HG03175 (cell line): ENCODE measurements at regions not wholly inside any gene's neighbourhood (a gene's known extent, or its start where the extent isn't known, plus 50 kb on each side); places are given as distances from the start of the nearest gene placed in this dataset.
"Not testable (repeated sequence)": the region's sequence is repeated elsewhere in the genome, so short reads cannot be mapped to it uniquely, and the experiment has no call there.

Source experiments
- ATAC-seq: cut with Tn5 transposase; IDR thresholded peaks from one replicate; pipeline ENCODE4 v1.9.1; 2021; ENCODE audit warnings: mild to moderate bottlenecking, moderate library complexity; ENCODE audit not compliant: unreplicated experiment

DNA sequence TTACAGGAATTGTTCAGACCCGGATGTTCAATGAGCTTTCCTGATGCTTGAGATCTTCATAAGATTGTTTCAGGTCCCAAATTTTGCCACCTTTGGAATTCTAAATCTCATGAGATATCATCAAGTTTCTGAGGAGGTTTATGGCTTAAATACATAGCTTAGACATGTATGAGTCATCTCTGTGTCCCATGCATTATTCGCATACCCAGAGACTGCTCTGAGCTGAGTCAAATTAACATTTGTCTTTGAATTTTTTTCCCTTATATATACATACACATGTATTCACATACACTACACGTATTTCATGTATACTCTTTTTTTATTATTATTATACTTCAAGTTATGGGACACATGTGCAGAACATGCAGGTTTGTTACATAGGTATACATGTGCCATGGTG lies 744.6 kb downstream of the BRINP1 start:
- ATAC-seq: no peak

DNA sequence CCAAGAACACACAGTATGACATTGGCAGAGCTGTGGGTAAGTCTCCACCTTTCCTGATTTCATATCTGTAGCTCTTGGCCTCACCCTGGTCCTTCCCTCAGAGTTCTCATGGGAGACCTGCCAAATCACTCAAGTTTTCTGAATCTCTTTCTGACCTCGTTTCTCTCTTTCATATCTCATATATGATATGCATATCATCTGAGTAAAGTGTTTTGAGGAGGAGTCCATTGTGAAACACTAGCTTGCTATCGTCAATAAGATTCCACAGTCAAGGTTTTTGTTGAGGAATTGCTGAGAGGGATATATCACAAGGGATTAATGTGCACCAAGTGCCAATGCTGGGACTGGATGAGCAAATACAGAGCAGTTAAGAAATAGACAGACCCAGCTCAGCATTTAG lies 739.2 kb downstream of the BRINP1 start:
- ATAC-seq: no peak

DNA sequence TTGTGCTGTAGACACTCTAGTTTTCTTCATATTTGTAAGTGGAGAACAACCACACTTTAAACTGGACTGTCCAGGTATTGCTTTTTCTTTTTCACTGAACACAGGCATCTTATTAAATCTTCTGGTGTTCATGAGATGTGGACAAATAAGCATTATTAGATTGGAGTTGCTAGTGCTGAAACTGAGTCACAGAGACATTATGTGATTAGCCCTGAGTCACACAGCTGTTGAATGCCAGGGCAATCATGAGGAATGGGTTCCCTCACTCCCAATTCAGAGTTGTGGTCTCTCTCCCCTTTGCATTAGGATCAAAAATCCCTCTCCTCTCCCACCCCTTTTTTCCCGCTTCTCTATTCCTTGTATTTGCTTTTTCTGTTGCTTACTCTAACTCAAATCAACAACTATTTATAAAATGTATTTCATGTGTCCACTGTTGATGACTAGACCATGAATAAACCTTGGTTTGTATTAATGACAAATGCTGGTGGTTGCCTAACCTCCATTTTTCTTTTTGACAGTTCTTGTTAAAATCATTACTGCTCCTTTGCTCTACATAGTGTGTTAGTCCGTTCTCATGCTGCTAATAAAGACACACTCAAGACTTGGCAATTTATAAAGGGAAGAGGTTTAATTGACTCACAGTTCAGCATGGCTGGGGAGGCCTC lies 738.2 kb downstream of the BRINP1 start:
- ATAC-seq: no peak

DNA sequence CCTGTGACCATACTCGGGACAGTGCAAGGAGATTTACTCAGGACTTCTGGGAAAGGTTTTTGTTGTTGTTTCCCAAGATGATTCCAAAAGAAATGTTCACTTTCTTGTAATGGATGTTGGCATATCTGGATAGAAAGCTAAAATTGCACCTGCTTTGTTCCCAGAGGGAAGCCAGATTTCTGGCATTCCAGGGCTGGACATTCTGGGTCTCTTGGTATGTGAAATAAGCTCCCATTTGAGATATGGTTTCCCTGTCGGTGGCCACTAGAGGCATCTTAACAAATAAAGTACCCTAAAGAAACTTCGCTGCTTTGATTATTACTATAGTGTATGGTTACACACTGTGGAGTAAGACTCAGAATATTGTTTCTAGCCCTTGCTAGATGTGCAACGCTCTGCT lies 737.3 kb downstream of the BRINP1 start:
- no peak for ATAC-seq

DNA sequence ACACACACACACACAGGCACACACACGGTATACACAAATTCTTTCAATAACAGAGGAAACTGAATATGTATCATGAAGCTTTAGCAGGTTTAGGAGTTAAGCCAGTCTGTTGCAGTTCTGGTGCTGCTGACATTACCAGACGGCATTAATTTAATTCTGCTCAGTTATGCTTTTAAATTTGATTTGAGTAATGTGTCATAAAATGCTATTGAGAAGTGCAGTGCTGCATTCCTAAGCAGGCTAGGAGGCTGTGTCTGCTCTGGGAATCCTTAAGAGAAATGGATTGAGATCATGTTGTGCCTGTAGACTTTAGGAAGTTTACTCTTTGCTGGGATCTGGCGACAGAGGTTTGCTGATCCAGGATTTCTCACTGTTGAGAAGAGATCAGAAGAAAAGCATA lies 733.8 kb downstream of the BRINP1 start:
- ATAC-seq: no peak

DNA sequence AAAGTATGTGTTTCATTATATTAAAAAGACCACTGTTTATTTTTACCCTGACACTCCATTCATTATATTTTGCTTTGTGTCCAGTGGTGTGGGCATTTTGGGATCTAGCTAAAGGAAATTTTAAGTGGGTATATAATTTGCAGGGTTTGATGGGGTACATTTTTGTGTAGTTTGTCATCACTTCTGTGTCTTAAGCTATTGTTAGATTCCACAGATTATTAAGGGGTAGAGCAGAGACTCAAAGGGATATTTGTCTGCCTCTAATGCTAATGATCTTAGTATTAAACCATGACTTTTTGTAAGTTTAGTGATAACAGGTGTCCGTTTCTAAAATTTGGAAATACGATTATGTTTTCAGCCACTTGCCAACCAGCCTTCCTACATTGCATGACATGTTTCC lies 731.6 kb downstream of the BRINP1 start:
- no peak for ATAC-seq

DNA sequence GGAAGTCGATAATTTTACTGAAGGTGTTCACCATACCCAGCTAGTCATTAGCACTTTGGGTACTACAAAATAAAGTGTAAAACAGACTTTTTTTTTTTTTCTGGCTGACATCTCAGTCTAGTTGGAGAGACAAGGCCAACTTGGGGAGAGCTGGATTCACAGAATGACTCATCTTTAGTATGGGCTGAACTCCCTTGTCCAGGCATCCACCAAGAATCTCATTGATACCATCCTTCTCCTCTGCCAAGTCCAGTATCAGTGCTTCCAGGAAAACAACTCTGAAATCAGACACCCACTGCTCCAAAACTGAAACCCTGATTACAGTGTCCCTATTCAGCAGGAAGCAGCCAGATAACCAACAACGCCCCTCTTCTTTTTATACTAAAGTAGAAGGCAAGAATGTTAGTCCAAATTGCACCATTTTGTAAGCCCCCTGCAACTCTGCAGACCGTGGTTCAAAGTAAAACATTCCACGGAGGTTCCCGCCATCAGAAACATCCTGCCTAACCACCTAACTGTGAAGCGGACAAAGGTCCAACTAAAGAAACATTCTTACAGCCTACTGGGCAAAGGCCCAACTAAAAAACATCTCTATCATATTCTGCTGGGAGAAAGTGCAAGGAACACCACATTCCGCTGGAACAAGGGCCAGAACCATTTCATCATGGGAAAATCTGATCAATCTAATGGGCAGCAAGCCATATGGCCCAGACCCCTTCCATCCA lies 728.2 kb downstream of the BRINP1 start:
- no peak for ATAC-seq

DNA sequence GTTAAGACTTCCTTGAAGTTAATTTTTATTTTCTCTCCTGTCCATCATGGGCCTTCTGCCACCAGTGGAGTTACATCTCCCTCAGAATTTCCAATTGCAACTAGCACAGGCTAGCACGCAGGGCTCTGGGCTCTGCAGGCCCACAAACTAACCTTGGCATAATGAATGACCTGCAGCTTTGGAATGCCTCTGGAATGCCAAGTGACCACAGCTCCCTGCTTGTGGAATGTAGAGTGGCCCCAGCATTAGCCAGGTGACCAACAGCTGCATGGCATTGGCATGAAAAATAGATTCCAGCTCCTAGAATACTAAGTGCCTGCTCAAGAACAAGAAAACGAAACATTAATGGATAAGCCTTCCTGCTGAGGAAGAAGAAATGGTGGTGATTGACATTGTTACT lies 726.1 kb downstream of the BRINP1 start:
- ATAC-seq: no peak

DNA sequence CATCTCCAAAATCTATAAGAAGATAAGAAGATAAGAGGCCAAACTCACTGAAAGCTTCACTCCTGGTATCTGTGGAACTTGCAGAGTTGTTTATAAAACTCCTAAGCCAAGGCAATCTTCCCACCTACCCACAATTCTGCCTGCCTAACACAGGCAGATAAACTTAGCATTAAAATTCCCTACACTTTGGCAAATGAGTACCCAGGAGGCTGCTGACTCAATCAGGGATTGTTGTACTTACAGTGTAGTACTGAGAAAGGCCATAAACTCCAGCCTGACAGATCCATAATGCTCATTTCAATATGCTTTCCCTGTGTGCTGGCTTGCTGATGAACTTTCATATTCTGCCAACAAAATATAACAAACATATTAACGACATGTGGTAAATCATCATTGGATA lies 725.2 kb downstream of the BRINP1 start:
- ATAC-seq: no peak

DNA sequence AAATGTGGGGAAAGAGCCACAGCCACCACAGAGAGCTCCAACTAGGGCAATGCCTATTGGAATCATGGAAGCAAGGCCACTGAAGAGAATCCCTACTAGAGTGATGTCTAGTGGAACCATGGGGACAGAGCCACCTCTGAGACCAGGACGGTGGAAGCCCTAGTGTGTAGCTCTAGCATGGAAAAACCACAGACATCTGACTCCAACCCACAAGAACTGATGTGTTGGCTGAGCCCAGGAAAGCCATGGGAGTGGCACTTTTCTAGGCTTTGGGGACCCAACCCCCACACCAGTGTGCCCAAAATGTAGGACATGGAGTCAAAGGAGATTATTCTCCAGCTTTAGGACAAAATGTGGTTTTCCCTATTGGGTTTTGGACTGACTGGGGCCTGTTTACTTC lies 721.9 kb downstream of the BRINP1 start:
- no peak for ATAC-seq

DNA sequence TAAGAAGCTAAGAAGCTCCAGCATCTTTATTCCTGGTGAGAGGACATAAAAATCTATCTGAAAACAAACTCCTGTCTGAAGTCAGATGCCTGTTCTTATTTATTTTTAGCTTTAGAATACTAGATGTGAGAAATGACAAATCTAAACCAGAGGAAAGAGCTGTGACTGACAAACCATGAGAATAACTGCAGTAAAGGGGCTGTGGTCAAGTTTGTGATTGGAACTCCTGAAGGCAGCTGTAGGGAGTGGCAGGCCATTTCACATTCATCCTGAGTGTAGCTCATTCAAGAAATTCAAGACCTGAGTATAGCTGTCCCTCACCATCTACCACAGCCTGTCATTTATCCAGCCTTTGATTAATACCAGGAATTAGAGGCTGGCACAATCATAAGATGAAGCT lies 718.8 kb downstream of the BRINP1 start:
- no peak for ATAC-seq

DNA sequence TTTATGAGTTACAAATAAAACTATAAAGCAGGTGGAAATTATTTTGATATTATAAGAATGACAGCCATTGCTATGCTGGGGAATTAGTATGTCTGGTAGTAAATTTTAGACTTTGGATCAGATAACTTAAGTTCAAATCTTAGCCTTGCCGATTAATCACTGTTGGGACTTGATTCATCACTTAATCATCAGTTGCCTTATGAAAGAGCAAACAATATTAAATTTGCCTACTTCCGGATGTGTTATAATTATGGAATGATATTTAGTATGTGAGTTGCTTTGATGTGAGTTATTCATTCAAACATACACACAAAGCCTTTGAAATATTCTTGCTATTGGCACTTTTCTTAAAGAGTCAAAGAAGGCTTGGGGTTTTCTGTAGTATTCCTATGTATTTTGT lies 717.7 kb downstream of the BRINP1 start:
- no peak for ATAC-seq

DNA sequence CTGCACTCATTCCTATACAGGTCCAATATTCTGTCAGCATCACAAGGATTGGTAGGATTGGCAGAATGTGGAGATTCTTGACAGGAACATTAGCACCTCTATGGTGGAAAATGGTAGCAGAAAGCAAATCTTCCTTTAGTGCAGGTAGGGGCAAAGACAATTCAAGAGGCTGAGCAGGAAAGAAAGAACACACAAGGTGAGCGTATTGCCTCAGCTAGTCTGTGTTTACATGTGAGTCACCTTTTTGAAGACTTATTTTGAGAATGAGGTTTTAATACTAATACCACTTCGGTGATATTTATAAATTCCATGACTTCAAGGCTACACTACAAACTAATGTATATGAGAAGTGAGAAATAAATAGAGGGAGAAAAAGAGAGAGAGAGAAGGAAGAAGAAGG lies 717.0 kb downstream of the BRINP1 start:
- no peak for ATAC-seq

DNA sequence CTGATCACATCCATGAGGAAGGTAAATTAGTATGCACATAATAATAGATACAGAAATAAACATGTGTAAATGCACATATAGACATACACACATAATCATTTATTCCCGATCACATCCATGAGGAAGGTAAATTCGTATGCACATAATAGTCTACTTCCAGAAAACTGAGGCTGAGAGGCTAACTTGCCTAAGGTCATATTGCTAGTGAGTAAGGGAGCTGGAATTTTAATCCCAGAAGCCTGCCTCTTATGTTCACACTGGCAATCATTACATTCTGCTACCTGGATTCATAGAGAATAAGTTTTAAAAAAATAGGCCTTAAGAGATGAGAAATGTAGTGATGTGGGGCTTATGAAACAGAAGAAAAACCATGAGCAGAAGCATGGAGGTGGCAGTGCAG lies 716.3 kb downstream of the BRINP1 start:
- no peak for ATAC-seq

DNA sequence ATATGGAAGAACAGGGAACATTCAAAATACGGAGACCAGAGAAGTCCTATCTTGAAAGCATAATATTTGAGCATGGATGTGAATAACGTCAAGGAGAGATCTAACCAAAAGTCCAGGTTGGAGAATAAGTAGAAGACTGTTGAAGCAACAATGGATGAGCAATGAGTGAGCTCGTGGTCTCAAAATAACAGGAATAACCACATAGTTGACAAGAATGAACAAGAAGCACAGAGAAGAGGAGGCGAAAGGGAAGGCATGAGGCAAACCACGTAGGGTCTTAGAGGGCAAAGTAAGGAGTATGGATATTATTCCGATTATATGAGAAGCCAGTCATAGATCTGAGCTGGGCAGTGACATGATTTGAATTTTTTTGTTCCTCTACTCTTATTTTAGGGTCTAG lies 710.2 kb downstream of the BRINP1 start:
- no peak for ATAC-seq

DNA sequence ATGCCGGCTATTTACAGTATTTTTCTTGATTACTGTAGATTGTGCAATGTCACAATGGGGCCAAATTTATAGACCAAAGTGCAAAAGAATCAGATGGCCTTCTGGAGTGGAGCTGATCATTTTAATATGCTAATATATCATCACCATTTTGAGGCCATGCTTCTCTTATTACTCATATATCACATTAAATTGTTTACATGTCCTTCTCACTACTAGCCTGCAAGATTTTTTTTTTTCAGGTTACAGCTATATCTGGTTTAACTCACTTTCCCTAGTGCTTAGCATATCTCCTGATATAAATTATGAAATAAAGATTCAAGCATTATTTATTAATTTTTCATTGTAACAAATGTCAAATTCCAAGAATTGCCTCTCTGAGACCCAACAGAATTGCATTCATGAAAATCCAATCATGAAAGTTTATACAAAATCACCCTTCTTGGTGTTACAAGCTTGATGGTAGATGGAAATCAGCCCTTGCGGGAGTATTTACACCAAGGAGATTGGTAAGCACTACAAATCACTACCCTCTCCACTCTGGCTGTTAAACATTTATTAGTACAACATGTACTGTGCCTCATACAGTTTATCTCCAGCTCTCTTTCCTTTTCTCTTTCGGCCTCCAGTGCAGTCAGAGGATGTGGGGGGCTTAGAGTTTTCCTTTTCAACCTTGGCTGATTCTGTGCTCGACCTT lies 703.9 kb downstream of the BRINP1 start:
- ATAC-seq: no peak

DNA sequence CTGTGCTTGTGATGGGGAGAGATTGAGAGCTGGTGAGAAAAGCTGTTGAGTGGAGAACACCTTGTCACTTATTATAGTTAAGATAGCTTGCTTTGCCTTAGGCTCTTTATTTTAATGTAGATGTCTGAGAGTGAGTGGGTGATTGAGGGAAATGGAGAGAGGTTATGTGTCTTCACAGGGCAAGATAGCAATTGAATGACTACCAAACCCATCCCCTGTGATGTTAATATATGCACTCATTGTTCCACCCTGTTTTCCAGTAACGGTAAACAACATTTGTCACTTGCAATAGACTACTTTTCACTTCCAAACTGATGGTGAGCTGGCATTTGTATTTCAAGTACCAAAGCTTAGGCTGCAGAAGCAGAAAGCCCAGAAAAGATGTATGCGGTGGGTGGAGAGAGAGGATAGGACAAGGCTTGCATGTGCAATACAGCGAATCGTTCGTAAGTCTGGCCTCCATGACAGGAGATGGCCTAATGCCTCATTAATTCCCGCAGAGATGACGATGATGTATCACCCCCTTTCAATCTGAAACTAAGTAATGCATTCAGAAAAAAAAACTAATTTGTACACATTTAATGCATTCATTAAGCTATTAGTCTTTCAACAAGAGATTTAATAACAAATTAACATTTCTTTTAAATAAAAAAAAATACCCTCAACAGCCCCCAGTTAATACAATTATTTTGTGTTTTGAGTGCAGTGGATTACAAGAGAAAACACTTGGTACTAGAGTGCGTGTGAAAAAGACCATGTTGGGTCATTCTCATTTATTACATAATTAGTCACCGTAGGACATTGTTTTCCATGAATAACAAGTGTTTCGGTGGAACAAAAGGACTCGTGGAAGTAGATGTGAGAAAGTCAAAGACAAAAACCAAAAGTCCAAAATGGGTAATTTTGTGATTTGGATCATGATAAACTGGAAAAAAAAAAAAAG lies 699.0 kb downstream of the BRINP1 start:
- ATAC-seq: no peak

DNA sequence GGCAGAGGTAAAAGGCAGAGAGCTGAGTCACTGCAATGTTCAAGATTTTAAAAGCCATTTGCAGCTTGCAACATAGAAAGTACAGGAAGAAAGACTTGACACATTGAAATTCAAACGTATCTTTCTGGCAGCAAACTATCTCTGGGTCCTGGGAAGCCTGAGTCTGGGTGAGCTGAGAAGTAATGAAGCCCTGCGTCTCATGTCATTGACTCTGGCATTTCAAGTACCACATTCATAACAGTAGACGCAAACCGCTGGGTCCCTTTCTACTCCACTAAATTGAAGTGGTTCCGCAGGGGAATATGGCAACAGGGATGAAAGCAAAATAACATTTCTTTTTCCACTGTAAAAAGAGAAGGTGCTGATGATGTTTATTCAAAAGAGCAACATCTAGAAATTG lies 694.3 kb downstream of the BRINP1 start:
- no peak for ATAC-seq

DNA sequence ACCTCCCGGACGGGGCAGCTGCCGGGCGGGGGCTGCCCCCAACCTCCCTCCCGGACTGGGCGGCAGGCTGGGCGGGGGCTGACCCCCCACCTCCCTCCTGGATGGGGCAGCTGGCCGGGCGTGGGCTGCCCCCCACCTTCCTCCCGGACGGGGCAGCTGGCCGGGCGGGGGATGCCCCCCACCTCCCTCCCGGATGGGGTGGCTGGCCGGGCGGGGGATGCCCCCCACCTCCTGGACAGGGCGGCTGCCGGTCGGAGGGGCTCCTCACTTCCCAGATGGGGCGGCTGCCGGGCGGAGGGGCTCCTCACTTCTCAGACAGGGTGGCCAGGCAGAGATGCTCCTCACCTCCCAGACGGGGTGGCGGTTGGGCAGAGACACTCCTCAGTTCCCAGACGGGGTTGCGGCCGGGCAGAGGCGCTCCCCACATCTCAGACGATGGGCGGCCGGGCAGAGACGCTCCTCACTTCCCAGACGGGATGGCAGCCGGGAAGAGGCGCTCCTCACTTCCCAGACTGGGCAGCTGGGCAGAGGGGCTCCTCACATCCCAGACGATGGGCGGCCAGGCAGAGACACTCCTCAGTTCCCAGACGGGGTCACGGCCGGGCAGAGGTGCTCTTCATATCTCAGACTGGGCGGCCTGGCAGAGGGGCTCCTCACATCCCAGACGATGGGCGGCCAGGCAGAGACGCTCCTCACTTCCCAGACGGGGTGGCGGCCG lies 691.1 kb downstream of the BRINP1 start:
- ATAC-seq: not testable (repeated sequence)

DNA sequence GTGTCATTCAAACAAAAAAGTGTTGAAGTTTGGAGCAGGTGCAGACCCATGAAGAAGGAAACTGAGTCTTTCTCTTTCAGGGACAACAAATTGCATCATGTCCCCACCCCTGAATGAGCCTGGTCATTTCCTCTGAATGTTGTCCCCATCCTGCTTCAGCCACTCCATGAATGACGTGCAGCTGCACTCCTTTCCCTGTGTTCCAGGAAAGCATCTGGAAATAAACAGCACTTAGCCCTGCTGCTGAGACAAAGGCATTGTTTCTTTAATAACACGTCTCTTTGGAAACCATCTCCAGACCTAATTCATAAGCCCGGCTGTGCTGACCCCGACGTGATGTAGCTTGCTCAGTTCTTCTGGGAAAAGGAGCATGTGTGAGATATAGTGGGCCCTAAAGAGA lies 682.3 kb downstream of the BRINP1 start:
- ATAC-seq: no peak

DNA sequence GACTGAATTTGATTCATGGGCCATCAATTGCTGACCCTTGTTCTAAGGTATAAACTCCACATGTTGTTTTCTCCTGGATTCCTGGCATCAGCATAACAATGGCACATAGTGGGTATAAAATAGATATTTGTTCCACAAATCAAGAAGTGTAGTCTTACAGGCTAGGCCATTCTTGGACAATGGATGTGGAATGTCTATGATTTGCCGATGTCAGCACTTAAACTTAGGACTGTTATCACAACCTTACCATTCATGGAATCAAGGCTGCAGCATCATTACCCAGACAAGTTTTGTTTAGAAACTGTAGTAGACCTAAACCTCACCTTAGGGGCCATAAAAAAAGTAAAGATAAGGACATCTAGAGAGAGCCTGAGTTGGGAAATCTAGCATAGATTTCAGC lies 680.0 kb downstream of the BRINP1 start:
- no peak for ATAC-seq
